Brain microvascular endothelial cell (primary cell): ENCODE measurements at regions not wholly inside any gene's neighbourhood (a gene's known extent, or its start where the extent isn't known, plus 50 kb on each side); places are given as distances from the start of the nearest gene placed in this dataset.
A peak's percentile ranks its signal among the peaks of the same experiment; 100 is the strongest.

ENCODE experiments used
- DNase-seq: peaks from one replicate; pipeline ENCODE4 v3.0.0-alpha.2; 2020
- H3K27ac ChIP-seq: fragments of 250-450 bp; sonication (Bioruptor Pico); 2 replicates; pipeline ENCODE4 v1.5.1; 2020; ENCODE audit warnings: mild to moderate bottlenecking, moderate library complexity
- H3K27me3 ChIP-seq: fragments of 250-450 bp; sonication (Bioruptor Pico); replicated peaks from 2 replicates; pipeline ENCODE4 v1.5.1; 2020; ENCODE audit warnings: mild to moderate bottlenecking
- H3K36me3 ChIP-seq: fragments of 250-450 bp; sonication (Bioruptor Pico); replicated peaks from 2 replicates; pipeline ENCODE4 v1.5.1; 2020; ENCODE audit warnings: mild to moderate bottlenecking
- H3K4me3 ChIP-seq: 2 replicates; pipeline ENCODE4 v1.5.1; 2011; ENCODE audit warnings: low read depth, mild to moderate bottlenecking, control low read depth, low read length, moderate library complexity
- CTCF ChIP-seq: IDR thresholded peaks from 2 replicates; pipeline ENCODE4 v1.5.1; 2011; ENCODE audit warnings: low read depth, mild to moderate bottlenecking, moderate library complexity, low read length, control low read depth, inconsistent platforms; ENCODE audit errors: missing control alignments
- in situ Hi-C: cut with HindIII; loops from 2 replicates; pipeline ENCODE4 v1.10.0; 2017; ENCODE audit warnings: low sequenced_read_pairs, low pct_ligation_motif_present

- Histone ChIP-seq H3K27ac (no peak overlapping the region), H3K4me3 (no peak overlapping the region), H3K36me3 (no peaks in the 10 kb centered on the region), H3K27me3 (no peaks in the 10 kb centered on the region)
- TF ChIP-seq CTCF, result no peak
- DNase-seq, result no peak
- in situ Hi-C loops, result no loop called here
Measured at GRCh38 chr3:42019144-42019952, 57.4 kb upstream of the ULK4 start.

GRCh38 chr3:42014921-42015533, 53.1 kb upstream of the ULK4 start:
- Histone ChIP-seq H3K4me3 (peak overlapping the region; percentile 78), H3K27me3 (no peaks in the 10 kb centered on the region), H3K36me3 (no peaks in the 10 kb centered on the region), H3K27ac (peak overlapping the region; percentile 62)
- TF ChIP-seq CTCF, result no peak
- in situ Hi-C loops, result no loop called here
- DNase-seq, result no peak

- in situ Hi-C loops, result no loop called here
- DNase-seq, result no peak
- Histone ChIP-seq H3K4me3 (peak overlapping the region; percentile 78), H3K27ac (peak overlapping the region; percentile 62), H3K27me3 (no peaks in the 10 kb centered on the region), H3K36me3 (no peaks in the 10 kb centered on the region)
- no peak for TF ChIP-seq CTCF
Measured at GRCh38 chr3:42014458-42014920, 52.6 kb upstream of the ULK4 start.

GRCh38 chr3:42013691-42014457, 52.0 kb upstream of the ULK4 start:
- Histone ChIP-seq H3K27ac (peak overlapping the region; percentile 62), H3K27me3 (no peaks in the 10 kb centered on the region), H3K36me3 (no peaks in the 10 kb centered on the region), H3K4me3 (peak overlapping the region; percentile 78)
- in situ Hi-C loops, result no loop called here
- TF ChIP-seq CTCF, result no peak
- no peak for DNase-seq

GRCh38 chr3:42012935-42013690, 51.2 kb upstream of the ULK4 start:
- in situ Hi-C loops, result no loop called here
- DNase-seq, result no peak
- no peaks in the 10 kb centered on the region for H3K27me3 ChIP-seq
- H3K27ac ChIP-seq, result no peak overlapping the region
- TF ChIP-seq CTCF, result no peak
- H3K36me3 ChIP-seq, result no peaks in the 10 kb centered on the region
- peak overlapping the region; percentile 78 for H3K4me3 ChIP-seq
